GM23338 (cell line): ENCODE measurements at regions not wholly inside any gene's neighbourhood (a gene's known extent, or its start where the extent isn't known, plus 50 kb on each side); places are given as distances from the start of the nearest gene placed in this dataset.

Experiments used
- ATAC-seq: fragments of 200-7000 bp; cut with Tn5 transposase; 3 replicates; pipeline ENCODE4 v1.9.1; 2020
- DNase-seq: peaks from one replicate; pipeline ENCODE4 v3.0.0-alpha.2; 2015; ENCODE audit warnings: low spot score
- H2AFZ ChIP-seq: fragments of 200-600 bp; sonication (generic); 2 replicates; pipeline ENCODE4 v1.8.0; 2016; ENCODE audit warnings: antibody characterized with exemption, mild to moderate bottlenecking, moderate library complexity
- H3F3A ChIP-seq: fragments of 200-600 bp; sonication (generic); replicated peaks from 2 replicates; pipeline ENCODE4 v1.8.0; 2017; ENCODE audit warnings: antibody characterized with exemption, mixed run types, low read depth
- H3K27ac ChIP-seq: fragments of 200-600 bp; sonication (generic); 2 replicates; pipeline ENCODE4 v1.6.1; 2016; ENCODE audit warnings: low read depth
- H3K27me3 ChIP-seq: fragments of 200-600 bp; sonication (generic); 2 replicates; pipeline ENCODE4 v1.8.0; 2016; ENCODE audit warnings: mild to moderate bottlenecking, mixed run types, moderate library complexity; ENCODE audit not compliant: insufficient read depth
- H3K36me3 ChIP-seq: fragments of 200-600 bp; sonication (generic); 2 replicates; pipeline ENCODE4 v1.8.0; 2016; ENCODE audit warnings: mild to moderate bottlenecking; ENCODE audit not compliant: insufficient read depth
- H3K4me1 ChIP-seq: fragments of 200-600 bp; sonication (generic); 2 replicates; pipeline ENCODE4 v1.8.0; 2016; ENCODE audit warnings: mild to moderate bottlenecking, moderate library complexity; ENCODE audit not compliant: insufficient read depth
- H3K4me2 ChIP-seq: fragments of 200-600 bp; sonication (generic); 2 replicates; pipeline ENCODE4 v1.7.1; 2017; ENCODE audit warnings: mixed run types
- H3K4me3 ChIP-seq: fragments of 200-600 bp; sonication (generic); 2 replicates; pipeline ENCODE4 v1.6.1; 2016; ENCODE audit warnings: mixed run types
- H3K79me2 ChIP-seq: fragments of 200-600 bp; sonication (generic); replicated peaks from 2 replicates; pipeline ENCODE4 v1.8.0; 2017; ENCODE audit warnings: mild to moderate bottlenecking; ENCODE audit not compliant: insufficient read depth
- H3K9me2 ChIP-seq: fragments of 200-600 bp; sonication (generic); 2 replicates; pipeline ENCODE4 v1.8.0; 2017; ENCODE audit not compliant: insufficient read depth
- H4K20me1 ChIP-seq: fragments of 200-600 bp; sonication (generic); replicated peaks from 2 replicates; pipeline ENCODE4 v1.8.0; 2017; ENCODE audit warnings: mild to moderate bottlenecking; ENCODE audit not compliant: insufficient read depth
- H3K27ac Mint-ChIP-seq: 2 replicates; pipeline ENCODE4 v1.8.0; 2020; ENCODE audit warnings: inconsistent platforms, mild to moderate bottlenecking, moderate library complexity, mixed read lengths
- H3K27me3 Mint-ChIP-seq: 3 replicates; pipeline ENCODE4 v1.8.0; 2022; ENCODE audit warnings: low read depth, mild to moderate bottlenecking, moderate library complexity, mixed read lengths, inconsistent platforms; ENCODE audit not compliant: insufficient read depth, poor library complexity
- H3K36me3 Mint-ChIP-seq: 3 replicates; pipeline ENCODE4 v1.8.0; 2021; ENCODE audit warnings: low read depth, mild to moderate bottlenecking, inconsistent platforms, moderate library complexity, mixed read lengths
- H3K4me1 Mint-ChIP-seq: 3 replicates; pipeline ENCODE4 v1.8.0; 2020; ENCODE audit warnings: mild to moderate bottlenecking, inconsistent platforms, mixed read lengths
- H3K4me3 Mint-ChIP-seq: 3 replicates; pipeline ENCODE4 v1.8.0; 2021; ENCODE audit warnings: moderate library complexity, mild to moderate bottlenecking, inconsistent platforms, mixed read lengths
- H3K9me3 Mint-ChIP-seq: 3 replicates; pipeline ENCODE4 v1.8.0; 2020; ENCODE audit warnings: moderate library complexity, mild to moderate bottlenecking, inconsistent platforms, mixed read lengths
- CREB1 ChIP-seq: fragments of 250-450 bp; sonication (Bioruptor Pico); IDR thresholded peaks from 2 replicates; pipeline ENCODE4 v1.5.0; 2020; ENCODE audit warnings: low read depth, mild to moderate bottlenecking, moderate library complexity
- CTCF ChIP-seq, 2 experiments: fragments of 200-600 bp in 1 of 2; sonication (generic) in 1 of 2; conservative IDR thresholded peaks; 2 replicates each; pipeline versions ENCODE4 v1.5.1 to v1.6.1; 2016 to 2017; ENCODE audit warnings: antibody characterized with exemption in 2 of 2, low read depth in 2 of 2, mild to moderate bottlenecking in 2 of 2, moderate library complexity in 1 of 2
- EZH2 ChIP-seq: fragments of 200-600 bp; sonication (generic); IDR thresholded peaks from one replicate; pipeline ENCODE4 v1.8.0; 2017; ENCODE audit warnings: antibody characterized with exemption, mild to moderate bottlenecking, low read depth; ENCODE audit not compliant: unreplicated experiment
- EZH2phosphoT487 ChIP-seq: fragments of 200-600 bp; sonication (generic); IDR thresholded peaks from one replicate; pipeline ENCODE4 v1.8.1; 2018; ENCODE audit warnings: antibody characterized with exemption; ENCODE audit not compliant: unreplicated experiment
- JUNB ChIP-seq: IDR thresholded peaks from one replicate; pipeline ENCODE4 v1.6.1; 2016; ENCODE audit warnings: antibody characterized with exemption; ENCODE audit not compliant: unreplicated experiment
- NANOG ChIP-seq: IDR thresholded peaks from 2 replicates; pipeline ENCODE4 v1.6.1; 2016; ENCODE audit warnings: antibody characterized with exemption, borderline replicate concordance
- POLR2AphosphoS5 ChIP-seq: IDR thresholded peaks from 2 replicates; pipeline ENCODE4 v1.6.1; 2016; ENCODE audit warnings: antibody characterized with exemption, low read depth
- REST ChIP-seq: IDR thresholded peaks from one replicate; pipeline ENCODE4 v1.6.1; 2018; ENCODE audit warnings: antibody characterized with exemption; ENCODE audit not compliant: unreplicated experiment
- STAT1 ChIP-seq: IDR thresholded peaks from one replicate; pipeline ENCODE4 v1.6.1; 2016; ENCODE audit warnings: antibody characterized with exemption; ENCODE audit not compliant: unreplicated experiment
- ZNF114 ChIP-seq: fragments of 250-450 bp; sonication (Bioruptor Pico); IDR thresholded peaks from 2 replicates; pipeline ENCODE4 v1.5.0; 2020; ENCODE audit warnings: mild to moderate bottlenecking, moderate library complexity
- ZNF331 ChIP-seq: fragments of 250-450 bp; sonication (Bioruptor Pico); IDR thresholded peaks from 2 replicates; pipeline ENCODE4 v1.5.0; 2020; ENCODE audit warnings: low read depth, mild to moderate bottlenecking, moderate library complexity
- ZNF462 ChIP-seq: fragments of 250-450 bp; sonication (Bioruptor Pico); IDR thresholded peaks from 2 replicates; pipeline ENCODE4 v1.5.0; 2020; ENCODE audit warnings: mild to moderate bottlenecking, moderate library complexity
- TF ChIP-seq, protein P1 (sequence below): IDR thresholded peaks from 2 replicates; pipeline ENCODE4 v1.6.1; 2016; ENCODE audit warnings: antibody characterized with exemption

DNA sequence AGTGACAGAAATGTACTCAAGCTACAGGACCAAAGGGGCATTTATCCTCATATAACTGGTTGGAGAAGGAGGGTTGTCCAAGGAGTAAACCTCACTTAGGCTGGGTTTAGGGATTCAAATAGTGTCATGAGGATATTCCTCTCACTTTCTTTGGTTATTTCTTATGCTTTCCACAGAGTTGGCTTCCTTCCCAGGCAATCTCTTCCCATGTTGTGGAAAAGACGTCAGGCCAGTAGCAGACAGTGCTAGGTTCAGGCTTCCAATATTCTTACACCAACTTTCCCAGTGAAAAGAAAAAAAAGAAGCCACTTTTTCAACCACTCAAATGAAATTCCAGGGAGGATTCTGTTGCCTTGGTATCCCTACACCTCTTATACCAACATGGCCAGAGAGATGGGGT, 653.0 kb downstream of the C4orf33 start:
- no peaks in the 10 kb centered on the region for H3K36me3 Mint-ChIP-seq

More for the DNA sequence above, 653.0 kb downstream of the C4orf33 start:
- Histone ChIP-seq H3K27ac (no peak overlapping the region), H3K4me3 (no peak overlapping the region), H3K9me2 (no peaks in the 10 kb centered on the region), H2AFZ (no peak overlapping the region), H3K36me3 (no peaks in the 10 kb centered on the region), H3K79me2 (no peaks in the 10 kb centered on the region), H4K20me1 (no peaks in the 10 kb centered on the region), H3K27me3 (no peaks in the 10 kb centered on the region), H3K4me2 (no peak overlapping the region), H3K4me1 (no peaks in the 10 kb centered on the region), H3F3A (no peaks in the 10 kb centered on the region)
- TF ChIP-seq REST (no peak), CTCF (conservative IDR thresholded peaks at IDR 0.05; ENCODE audit: low read depth in 2 of 2) (no peak), JUNB (no peak), ZNF462 (CRISPR knock-in tag) (no peak), ZNF114 (no peak), CREB1 (CRISPR knock-in tag) (no peak), STAT1 (no peak), ZNF331 (no peak), NANOG (no peak), EZH2 (no peak), EZH2phosphoT487 (no peak), POLR2AphosphoS5 (no peak)
- TF ChIP-seq, protein P1, sequence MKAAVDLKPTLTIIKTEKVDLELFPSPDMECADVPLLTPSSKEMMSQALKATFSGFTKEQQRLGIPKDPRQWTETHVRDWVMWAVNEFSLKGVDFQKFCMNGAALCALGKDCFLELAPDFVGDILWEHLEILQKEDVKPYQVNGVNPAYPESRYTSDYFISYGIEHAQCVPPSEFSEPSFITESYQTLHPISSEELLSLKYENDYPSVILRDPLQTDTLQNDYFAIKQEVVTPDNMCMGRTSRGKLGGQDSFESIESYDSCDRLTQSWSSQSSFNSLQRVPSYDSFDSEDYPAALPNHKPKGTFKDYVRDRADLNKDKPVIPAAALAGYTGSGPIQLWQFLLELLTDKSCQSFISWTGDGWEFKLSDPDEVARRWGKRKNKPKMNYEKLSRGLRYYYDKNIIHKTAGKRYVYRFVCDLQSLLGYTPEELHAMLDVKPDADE, result no peak
- Mint-ChIP-seq H3K27me3 (no peaks in the 10 kb centered on the region), H3K4me3 (no peak overlapping the region), H3K4me1 (peaks cover 8% of the 10 kb centered on the region), H3K27ac (no peak overlapping the region), H3K9me3 (no peaks in the 10 kb centered on the region)
- DNase-seq (no peak), ATAC-seq (no peak)
